Keratinocyte (primary cell): ENCODE measurements at regions not wholly inside any gene's neighbourhood (a gene's known extent, or its start where the extent isn't known, plus 50 kb on each side); places are given as distances from the start of the nearest gene placed in this dataset.

Source experiments
- DNase-seq: peaks from one replicate; pipeline ENCODE4 v3.0.0-alpha.2; 2011; ENCODE audit warnings: low read depth, missing footprints, low spot score
- FAIRE-seq: peaks from 2 replicates; lab custom pipeline; 2011; peaks lifted over from hg19 to GRCh38; lab: Jason Lieb, UNC
- H2AFZ ChIP-seq: 2 replicates; pipeline ENCODE4 v1.6.0; 2012; ENCODE audit warnings: low read length, control low read depth, inconsistent platforms; ENCODE audit not compliant: control insufficient read depth
- H3K27ac ChIP-seq: 2 replicates; pipeline ENCODE4 v1.5.1; 2011; ENCODE audit warnings: low read length; ENCODE audit not compliant: control insufficient read depth, insufficient read depth
- H3K27me3 ChIP-seq: 3 replicates; pipeline ENCODE4 v1.6.0; 2011; ENCODE audit warnings: low read length; ENCODE audit not compliant: control insufficient read depth, insufficient read depth; ENCODE audit errors: extremely low read depth
- H3K36me3 ChIP-seq, 2 experiments: 2 replicates in 1 of 2; 3 replicates in 1 of 2; pipeline ENCODE4 v1.5.1; 2011; ENCODE audit warnings: low read length in 2 of 2, mild to moderate bottlenecking in 1 of 2; ENCODE audit not compliant: control insufficient read depth in 2 of 2, insufficient read depth in 2 of 2; ENCODE audit errors: extremely low read depth in 1 of 2
- H3K4me1 ChIP-seq: 3 replicates; pipeline ENCODE4 v1.5.1; 2011; ENCODE audit warnings: low read length; ENCODE audit not compliant: control insufficient read depth, insufficient read depth; ENCODE audit errors: extremely low read depth
- H3K4me2 ChIP-seq: 3 replicates; pipeline ENCODE4 v1.6.0; 2011; ENCODE audit warnings: low read depth, low read length; ENCODE audit not compliant: control insufficient read depth, insufficient read depth; ENCODE audit errors: extremely low read depth
- H3K4me3 ChIP-seq, 3 experiments: fragments of 200-600 bp in 1 of 3; sonication (generic) in 1 of 3; 2 replicates in 2 of 3; 3 replicates in 1 of 3; pipeline ENCODE4 v1.5.1; 2011 to 2016; ENCODE audit warnings: low read length in 3 of 3, mild to moderate bottlenecking in 3 of 3, control low read depth in 2 of 3, inconsistent platforms in 1 of 3, low read depth in 1 of 3, mixed read lengths in 1 of 3, mixed run types in 1 of 3, moderate library complexity in 1 of 3; ENCODE audit not compliant: control insufficient read depth in 2 of 3, insufficient read depth in 2 of 3; ENCODE audit errors: extremely low read depth in 1 of 3
- H3K79me2 ChIP-seq: 2 replicates; pipeline ENCODE4 v1.6.0; 2012; ENCODE audit warnings: low read length; ENCODE audit not compliant: control insufficient read depth, insufficient read depth
- H3K9ac ChIP-seq: 3 replicates; pipeline ENCODE4 v1.6.0; 2011; ENCODE audit warnings: low read length; ENCODE audit not compliant: control insufficient read depth, insufficient read depth; ENCODE audit errors: extremely low read depth
- H3K9me1 ChIP-seq: 3 replicates; pipeline ENCODE4 v1.6.0; 2011; ENCODE audit warnings: low read length; ENCODE audit not compliant: control insufficient read depth, insufficient read depth; ENCODE audit errors: extremely low read depth
- H3K9me3 ChIP-seq: 2 replicates; pipeline ENCODE4 v1.5.1; 2012; ENCODE audit warnings: low read depth, low read length; ENCODE audit not compliant: control insufficient read depth
- H4K20me1 ChIP-seq: 3 replicates; pipeline ENCODE4 v1.6.0; 2011; ENCODE audit warnings: low read length; ENCODE audit not compliant: control insufficient read depth, insufficient read depth; ENCODE audit errors: extremely low read depth
- EZH2 ChIP-seq: IDR thresholded peaks from one replicate; pipeline ENCODE4 v1.6.1; 2012; ENCODE audit warnings: inconsistent platforms, mild to moderate bottlenecking, low read length, moderate library complexity
- dilution Hi-C: fragments of 300-500 bp; cut with MboI; formaldehyde crosslinking; loops from one replicate; pipeline ENCODE4 v1.7.0; 2020; ENCODE audit warnings: low sequenced_read_pairs; ENCODE audit not compliant: extremely low pct_ligation_motif_present
- TF ChIP-seq, protein P1 (sequence below), 3 experiments: IDR thresholded peaks in 1 of 3; conservative IDR thresholded peaks in 1 of 3; optimal IDR thresholded peaks in 1 of 3; 2 replicates in 2 of 3; 3 replicates in 1 of 3; pipeline versions ENCODE3 to v1.5.1; 2011; ENCODE audit warnings: low read length in 3 of 3, mild to moderate bottlenecking in 3 of 3, moderate library complexity in 2 of 3, control low read depth in 1 of 3, inconsistent platforms in 1 of 3; ENCODE audit not compliant: insufficient read depth in 2 of 3; ENCODE audit errors: extremely low read depth in 1 of 3

DNA sequence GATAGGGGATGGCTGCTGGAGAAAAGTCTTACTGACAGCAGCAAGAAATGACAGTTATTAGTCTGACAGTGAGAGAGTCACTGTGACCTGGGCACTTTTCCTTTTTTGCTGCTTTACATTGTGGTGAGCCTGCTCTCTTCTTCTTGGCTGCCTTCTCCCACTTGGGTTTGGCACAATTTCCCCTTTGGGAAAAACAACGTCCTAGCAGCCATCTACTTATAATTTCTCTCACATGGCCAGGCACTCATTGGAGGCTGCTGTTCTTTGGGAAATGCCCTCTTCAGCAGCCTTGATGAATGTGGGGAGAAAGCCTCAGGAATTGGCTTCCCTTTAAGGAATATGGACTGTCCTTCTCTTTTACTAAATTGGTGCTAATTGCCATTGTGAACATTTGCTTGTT is 60.4 kb upstream of the SLC1A4 start:
- Histone ChIP-seq H3K27ac (no peak overlapping the region), H3K27me3 (no peaks in the 10 kb centered on the region), H2AFZ (no peak overlapping the region), H3K4me1 (no peaks in the 10 kb centered on the region), H3K9ac (no peak overlapping the region), H3K4me3 (no peak overlapping the region), H3K9me3 (no peaks in the 10 kb centered on the region), H3K9me1 (no peaks in the 10 kb centered on the region), H3K36me3 (no peaks in the 10 kb centered on the region), H3K4me2 (no peak overlapping the region), H3K79me2 (no peaks in the 10 kb centered on the region), H4K20me1 (no peaks in the 10 kb centered on the region)
- DNase-seq (no peak), FAIRE-seq (no peak)
- TF ChIP-seq EZH2: no peak
- TF ChIP-seq, protein P1, sequence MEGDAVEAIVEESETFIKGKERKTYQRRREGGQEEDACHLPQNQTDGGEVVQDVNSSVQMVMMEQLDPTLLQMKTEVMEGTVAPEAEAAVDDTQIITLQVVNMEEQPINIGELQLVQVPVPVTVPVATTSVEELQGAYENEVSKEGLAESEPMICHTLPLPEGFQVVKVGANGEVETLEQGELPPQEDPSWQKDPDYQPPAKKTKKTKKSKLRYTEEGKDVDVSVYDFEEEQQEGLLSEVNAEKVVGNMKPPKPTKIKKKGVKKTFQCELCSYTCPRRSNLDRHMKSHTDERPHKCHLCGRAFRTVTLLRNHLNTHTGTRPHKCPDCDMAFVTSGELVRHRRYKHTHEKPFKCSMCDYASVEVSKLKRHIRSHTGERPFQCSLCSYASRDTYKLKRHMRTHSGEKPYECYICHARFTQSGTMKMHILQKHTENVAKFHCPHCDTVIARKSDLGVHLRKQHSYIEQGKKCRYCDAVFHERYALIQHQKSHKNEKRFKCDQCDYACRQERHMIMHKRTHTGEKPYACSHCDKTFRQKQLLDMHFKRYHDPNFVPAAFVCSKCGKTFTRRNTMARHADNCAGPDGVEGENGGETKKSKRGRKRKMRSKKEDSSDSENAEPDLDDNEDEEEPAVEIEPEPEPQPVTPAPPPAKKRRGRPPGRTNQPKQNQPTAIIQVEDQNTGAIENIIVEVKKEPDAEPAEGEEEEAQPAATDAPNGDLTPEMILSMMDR (optimal IDR thresholded peaks at IDR 0.05 in 1 of 3, IDR thresholded peaks at IDR 0.05 in 1 of 3, conservative IDR thresholded peaks at IDR 0.05 in 1 of 3; ENCODE audit: extremely low read depth in 1 of 3, insufficient read depth in 2 of 3, low read length in 3 of 3): no peak
- dilution Hi-C loops: no loop called here

DNA sequence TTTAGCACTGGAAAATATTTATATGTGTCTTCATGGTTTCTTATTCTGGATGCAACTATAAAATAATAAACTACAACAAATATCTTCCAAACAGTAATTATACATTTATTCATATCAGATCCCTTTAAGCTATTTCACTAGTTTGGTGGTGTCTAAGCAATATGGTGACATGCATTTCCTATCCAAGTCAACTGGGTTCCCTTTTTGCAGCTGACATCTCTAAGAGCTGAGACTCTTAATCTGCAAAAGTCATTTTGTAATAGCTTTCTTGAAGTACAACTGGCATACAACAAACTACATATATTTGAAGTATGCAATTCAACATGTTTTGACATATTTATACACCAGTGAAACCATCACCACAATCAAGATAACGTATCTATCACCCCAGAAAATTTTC is 59.9 kb upstream of the SLC1A4 start:
- H3K4me3 ChIP-seq: no peak overlapping the region
- H3K36me3 ChIP-seq: no peaks in the 10 kb centered on the region
- dilution Hi-C loops: no loop called here
- H3K4me2 ChIP-seq: no peak overlapping the region
- H3K9me1 ChIP-seq: no peaks in the 10 kb centered on the region
- H3K4me1 ChIP-seq: peaks cover 3% of the 10 kb centered on the region
- H3K27me3 ChIP-seq: no peaks in the 10 kb centered on the region
- no peak overlapping the region for H3K27ac ChIP-seq
- H3K9me3 ChIP-seq: no peaks in the 10 kb centered on the region
- FAIRE-seq (no peak), DNase-seq (no peak)
- no peaks in the 10 kb centered on the region for H4K20me1 ChIP-seq
- TF ChIP-seq, protein P1 (optimal IDR thresholded peaks at IDR 0.05 in 1 of 3, IDR thresholded peaks at IDR 0.05 in 1 of 3, conservative IDR thresholded peaks at IDR 0.05 in 1 of 3; ENCODE audit: extremely low read depth in 1 of 3, insufficient read depth in 2 of 3, low read length in 3 of 3): no peak
- TF ChIP-seq EZH2: no peak
- H2AFZ ChIP-seq: no peak overlapping the region
- H3K9ac ChIP-seq: no peak overlapping the region
- H3K79me2 ChIP-seq: no peaks in the 10 kb centered on the region
